ENCODE measurements at regions not wholly inside any gene's neighbourhood (a gene's known extent, or its start where the extent isn't known, plus 50 kb on each side); places are given as distances from the start of the nearest gene placed in this dataset.
"Not testable (repeated sequence)": the region's sequence is repeated elsewhere in the genome, so short reads cannot be mapped to it uniquely, and the experiment has no call there.

GRCh38 chr17:20848869-20849443 lies 193.9 kb downstream of the USP22 start:
- peak; percentile 44 for TF ChIP-seq CTCF (conservative IDR thresholded peaks at IDR 0.05; ENCODE audit: low read depth, low read length)
- peak; percentile 18 for DNase-seq (ENCODE audit: low read depth)
- not testable (repeated sequence) for H3K4me3 ChIP-seq (ENCODE audit: low read depth, low read length)

GRCh38 chr17:20851591-20852238 lies 191.1 kb downstream of the USP22 start:
- peak; percentile 3 for DNase-seq (ENCODE audit: low read depth)
- not testable (repeated sequence) for H3K4me3 ChIP-seq (ENCODE audit: low read depth, low read length)

GRCh38 chr17:20852239-20852989 lies 190.4 kb downstream of the USP22 start:
- peak; percentile 2 for DNase-seq (ENCODE audit: low read depth)
- peak overlapping the region; percentile 26 for H3K4me3 ChIP-seq (ENCODE audit: low read depth, low read length)
- TF ChIP-seq CTCF (conservative IDR thresholded peaks at IDR 0.05; ENCODE audit: low read depth, low read length) = no peak

- TF ChIP-seq CTCF (conservative IDR thresholded peaks at IDR 0.05; ENCODE audit: low read depth, low read length) = no peak
- H3K4me3 ChIP-seq (ENCODE audit: low read depth, low read length) = no peak overlapping the region
- no peak for DNase-seq (ENCODE audit: low read depth)
Observed at GRCh38 chr17:20852990-20853370, 189.8 kb downstream of the USP22 start.

GRCh38 chr17:20855910-20856470 lies 186.8 kb downstream of the USP22 start:
- not testable (repeated sequence) for H3K4me3 ChIP-seq (ENCODE audit: low read depth, low read length); DNase-seq (ENCODE audit: low read depth)

- DNase-seq (ENCODE audit: low read depth); H3K4me3 ChIP-seq (ENCODE audit: low read depth, low read length): not testable (repeated sequence)
Observed at GRCh38 chr17:20866444-20867209, 176.2 kb downstream of the USP22 start.

- not testable (repeated sequence) for DNase-seq (ENCODE audit: low read depth); H3K4me3 ChIP-seq (ENCODE audit: low read depth, low read length)
Observed at GRCh38 chr17:20867436-20867937, 175.3 kb downstream of the USP22 start.

GRCh38 chr17:20867938-20868661 lies 174.7 kb downstream of the USP22 start:
- DNase-seq (ENCODE audit: low read depth); H3K4me3 ChIP-seq (ENCODE audit: low read depth, low read length): not testable (repeated sequence)

- not testable (repeated sequence) for H3K4me3 ChIP-seq (ENCODE audit: low read depth, low read length); DNase-seq (ENCODE audit: low read depth)
Observed at GRCh38 chr17:20868662-20869007, 174.2 kb downstream of the USP22 start.

- DNase-seq (ENCODE audit: low read depth); H3K4me3 ChIP-seq (ENCODE audit: low read depth, low read length): not testable (repeated sequence)
Observed at GRCh38 chr17:20873173-20873572, 169.6 kb downstream of the USP22 start.

GRCh38 chr17:20873688-20874328 lies 169.0 kb downstream of the USP22 start:
- H3K4me3 ChIP-seq (ENCODE audit: low read depth, low read length); DNase-seq (ENCODE audit: low read depth): not testable (repeated sequence)

GRCh38 chr17:20877384-20877783 lies 165.4 kb downstream of the USP22 start:
- DNase-seq (ENCODE audit: low read depth); H3K4me3 ChIP-seq (ENCODE audit: low read depth, low read length): not testable (repeated sequence)

Data from choroid plexus epithelial cell (primary cell).